H9 (cell line): ENCODE measurements at regions not wholly inside any gene's neighbourhood (a gene's known extent, or its start where the extent isn't known, plus 50 kb on each side); places are given as distances from the start of the nearest gene placed in this dataset.

Experiments
- DNase-seq: peaks from one replicate; pipeline ENCODE4 v3.0.0-alpha.2; 2017
- H2AFZ ChIP-seq: one replicate; pipeline ENCODE4 v1.6.1; 2013; ENCODE audit warnings: mild to moderate bottlenecking, low read length, control low read depth, moderate library complexity
- H2AK5ac ChIP-seq: 2 replicates; pipeline ENCODE4 v1.6.1; 2013; ENCODE audit warnings: low read length, control low read depth, mixed read lengths; ENCODE audit not compliant: insufficient read length
- H2BK120ac ChIP-seq: one replicate; pipeline ENCODE4 v1.6.1; 2013; ENCODE audit warnings: low read depth, mild to moderate bottlenecking, low read length, control low read depth, inconsistent platforms; ENCODE audit not compliant: poor library complexity, severe bottlenecking
- H2BK12ac ChIP-seq: 2 replicates; pipeline ENCODE4 v1.6.1; 2013; ENCODE audit warnings: low read length, control low read depth, mixed read lengths, low read depth; ENCODE audit not compliant: insufficient read length
- H2BK15ac ChIP-seq: 2 replicates; pipeline ENCODE4 v1.6.1; 2013; ENCODE audit warnings: low read depth, low read length, control low read depth
- H2BK20ac ChIP-seq: one replicate; pipeline ENCODE4 v1.6.1; 2013; ENCODE audit warnings: low read depth, mild to moderate bottlenecking, low read length, control low read depth, inconsistent platforms; ENCODE audit not compliant: poor library complexity, severe bottlenecking
- H2BK5ac ChIP-seq: 2 replicates; pipeline ENCODE4 v1.6.1; 2013; ENCODE audit warnings: low read length, control low read depth, mixed read lengths; ENCODE audit not compliant: insufficient read length
- H3K14ac ChIP-seq: 2 replicates; pipeline ENCODE4 v1.6.1; 2013; ENCODE audit warnings: low read length, control low read depth; ENCODE audit not compliant: insufficient read depth
- H3K18ac ChIP-seq: 2 replicates; pipeline ENCODE4 v1.6.1; 2013; ENCODE audit warnings: low read depth, mild to moderate bottlenecking, mixed read lengths, low read length, control low read depth; ENCODE audit not compliant: insufficient read length
- H3K23ac ChIP-seq: 2 replicates; pipeline ENCODE4 v1.6.1; 2013; ENCODE audit warnings: low read length, control low read depth, mixed read lengths, low read depth; ENCODE audit not compliant: insufficient read length
- H3K23me2 ChIP-seq: 2 replicates; pipeline ENCODE4 v1.6.1; 2013; ENCODE audit warnings: low read depth, mild to moderate bottlenecking, mixed read lengths, low read length, control low read depth; ENCODE audit not compliant: insufficient read length, poor library complexity, severe bottlenecking
- H3K27ac ChIP-seq: 2 replicates; pipeline ENCODE4 v1.5.1; 2013; ENCODE audit warnings: low read length, control low read depth, mixed read lengths, low read depth; ENCODE audit not compliant: insufficient read length
- H3K27me3 ChIP-seq: 2 replicates; pipeline ENCODE4 v1.6.1; 2013; ENCODE audit warnings: low read length, control low read depth, inconsistent platforms; ENCODE audit not compliant: insufficient read depth
- H3K4ac ChIP-seq: 2 replicates; pipeline ENCODE4 v1.6.1; 2013; ENCODE audit warnings: low read depth, mild to moderate bottlenecking, control low read depth, inconsistent platforms, low read length, moderate library complexity
- H3K4me1 ChIP-seq: 2 replicates; pipeline ENCODE4 v1.6.1; 2013; ENCODE audit warnings: low read length, control low read depth, inconsistent platforms; ENCODE audit not compliant: insufficient read depth
- H3K4me2 ChIP-seq: 2 replicates; pipeline ENCODE4 v1.6.1; 2013; ENCODE audit warnings: low read length, control low read depth, mixed read lengths; ENCODE audit not compliant: insufficient read length, insufficient read depth
- H3K56ac ChIP-seq: 2 replicates; pipeline ENCODE4 v1.6.1; 2013; ENCODE audit warnings: low read depth, mild to moderate bottlenecking, mixed read lengths, low read length, control low read depth; ENCODE audit not compliant: insufficient read length
- H3K79me1 ChIP-seq: 2 replicates; pipeline ENCODE4 v1.6.1; 2013; ENCODE audit warnings: low read depth, mild to moderate bottlenecking, moderate library complexity, low read length, control low read depth, inconsistent platforms; ENCODE audit not compliant: insufficient read depth, poor library complexity, severe bottlenecking
- H3K79me2 ChIP-seq: 2 replicates; pipeline ENCODE4 v1.6.1; 2013; ENCODE audit warnings: low read length, control low read depth, inconsistent platforms; ENCODE audit not compliant: insufficient read depth
- H3K9ac ChIP-seq: 2 replicates; pipeline ENCODE4 v1.6.1; 2013; ENCODE audit warnings: low read length, control low read depth, mixed read lengths; ENCODE audit not compliant: insufficient read length; ENCODE audit errors: extremely low read depth
- H3K9me3 ChIP-seq: one replicate; pipeline ENCODE4 v1.6.1; 2013; ENCODE audit warnings: low read depth, low read length, inconsistent platforms; ENCODE audit not compliant: control insufficient read depth
- H3T11ph ChIP-seq: one replicate; pipeline ENCODE4 v1.6.1; 2013; ENCODE audit warnings: mild to moderate bottlenecking, low read length, control low read depth, inconsistent platforms
- H4K20me1 ChIP-seq: one replicate; pipeline ENCODE4 v1.6.1; 2013; ENCODE audit not compliant: control insufficient read depth, insufficient read length, insufficient read depth
- H4K5ac ChIP-seq: 2 replicates; pipeline ENCODE4 v1.6.1; 2013; ENCODE audit warnings: low read depth, mild to moderate bottlenecking, mixed read lengths, low read length, control low read depth; ENCODE audit not compliant: insufficient read length
- H4K8ac ChIP-seq: replicated peaks from 2 replicates; pipeline ENCODE4 v1.6.1; 2013; ENCODE audit warnings: low read length, control low read depth, mixed read lengths, low read depth; ENCODE audit not compliant: insufficient read length
- H4K91ac ChIP-seq: 2 replicates; pipeline ENCODE4 v1.6.1; 2013; ENCODE audit warnings: low read depth, mild to moderate bottlenecking, moderate library complexity, mixed read lengths, low read length, control low read depth; ENCODE audit not compliant: insufficient read length
- H3K27ac Mint-ChIP-seq, 3 experiments: 2 replicates in 2 of 3; 3 replicates in 1 of 3; pipeline ENCODE4 v1.8.0; 2020 to 2021; ENCODE audit warnings: mixed read lengths in 3 of 3, mild to moderate bottlenecking in 1 of 3, moderate library complexity in 1 of 3
- H3K27me3 Mint-ChIP-seq: 2 replicates; pipeline ENCODE4 v1.8.0; 2021; ENCODE audit warnings: low read depth, mild to moderate bottlenecking, moderate library complexity, mixed read lengths
- H3K36me3 Mint-ChIP-seq, 3 experiments: 2 replicates in 2 of 3; 3 replicates in 1 of 3; pipeline ENCODE4 v1.8.0; 2020 to 2021; ENCODE audit warnings: low read depth in 3 of 3, mixed read lengths in 3 of 3; ENCODE audit not compliant: insufficient read depth in 1 of 3
- H3K4me1 Mint-ChIP-seq, 2 experiments: 2 replicates each; pipeline ENCODE4 v1.8.0; 2020; ENCODE audit warnings: mixed read lengths in 2 of 2
- H3K4me3 Mint-ChIP-seq, 2 experiments: 2 replicates in 1 of 2; 3 replicates in 1 of 2; pipeline ENCODE4 v1.8.0; 2020 to 2021; ENCODE audit warnings: mild to moderate bottlenecking in 2 of 2, mixed read lengths in 2 of 2, moderate library complexity in 1 of 2
- H3K9me3 Mint-ChIP-seq, 2 experiments: 2 replicates in 1 of 2; 3 replicates in 1 of 2; pipeline ENCODE4 v1.8.0; 2020; ENCODE audit warnings: mild to moderate bottlenecking in 2 of 2, mixed read lengths in 2 of 2, moderate library complexity in 1 of 2
- WGBS: extraction: QIAGEN DNeasy Blood & Tissue Kit; methylation state at CpG from one replicate; pipeline ENCODE4 v1.1.7; 2013; ENCODE audit warnings: missing lambda C conversion rate, low lambda C conversion rate, mixed read lengths; ENCODE audit not compliant: insufficient read length; ENCODE audit errors: extremely low coverage; 5-methylcytosine and 5-hydroxymethylcytosine counted together
- TF ChIP-seq, protein P1 (sequence below): fragments of 200-600 bp; sonication (generic); conservative IDR thresholded peaks from 3 replicates; pipeline ENCODE4 v1.8.0; 2021; ENCODE audit warnings: antibody characterized with exemption, mild to moderate bottlenecking

DNA sequence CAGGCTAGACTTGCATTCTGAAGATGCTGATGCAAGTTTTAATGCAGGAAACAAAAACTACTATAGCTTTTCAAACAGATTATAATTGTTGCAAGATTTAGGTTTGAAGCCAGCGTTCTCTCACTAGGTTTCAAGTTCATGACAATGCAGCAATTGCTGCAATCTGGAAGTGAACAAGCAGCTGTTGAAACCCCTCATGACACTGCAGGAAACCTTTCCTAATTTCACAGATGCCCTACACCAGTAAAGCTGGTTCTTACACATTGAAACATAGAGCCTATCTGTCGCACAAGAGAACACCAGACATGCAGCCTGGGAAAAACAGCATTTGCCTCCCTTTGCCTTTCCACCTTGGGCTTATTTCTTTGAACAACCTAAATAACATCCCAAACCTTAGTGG, 1737.2 kb upstream of the MIR17HG start:
- no peak overlapping the region for H3K14ac ChIP-seq
- Mint-ChIP-seq H3K27me3 (no peaks in the 10 kb centered on the region), H3K4me1 (peaks cover 0 to 4% of the 10 kb centered on the region in 2 experiments; a peak in 1 of 4 replicates), H3K9me3 (peaks cover 15 to 20% of the 10 kb centered on the region in 2 experiments; a peak in 4 of 5 replicates), H3K36me3 (peaks cover 8 to 16% (median 9%) of the 10 kb centered on the region in 3 experiments; a peak in 6 of 7 replicates), H3K27ac (no peak overlapping the region), H3K4me3 (no peak overlapping the region)
- H3K27ac ChIP-seq: no peak overlapping the region
- no peak overlapping the region for H2BK120ac ChIP-seq
- no peak overlapping the region for H3K9ac ChIP-seq
- H4K91ac ChIP-seq: no peak overlapping the region
- H4K20me1 ChIP-seq: no peaks in the 10 kb centered on the region
- H3K23ac ChIP-seq: no peak overlapping the region
- TF ChIP-seq, protein P1, sequence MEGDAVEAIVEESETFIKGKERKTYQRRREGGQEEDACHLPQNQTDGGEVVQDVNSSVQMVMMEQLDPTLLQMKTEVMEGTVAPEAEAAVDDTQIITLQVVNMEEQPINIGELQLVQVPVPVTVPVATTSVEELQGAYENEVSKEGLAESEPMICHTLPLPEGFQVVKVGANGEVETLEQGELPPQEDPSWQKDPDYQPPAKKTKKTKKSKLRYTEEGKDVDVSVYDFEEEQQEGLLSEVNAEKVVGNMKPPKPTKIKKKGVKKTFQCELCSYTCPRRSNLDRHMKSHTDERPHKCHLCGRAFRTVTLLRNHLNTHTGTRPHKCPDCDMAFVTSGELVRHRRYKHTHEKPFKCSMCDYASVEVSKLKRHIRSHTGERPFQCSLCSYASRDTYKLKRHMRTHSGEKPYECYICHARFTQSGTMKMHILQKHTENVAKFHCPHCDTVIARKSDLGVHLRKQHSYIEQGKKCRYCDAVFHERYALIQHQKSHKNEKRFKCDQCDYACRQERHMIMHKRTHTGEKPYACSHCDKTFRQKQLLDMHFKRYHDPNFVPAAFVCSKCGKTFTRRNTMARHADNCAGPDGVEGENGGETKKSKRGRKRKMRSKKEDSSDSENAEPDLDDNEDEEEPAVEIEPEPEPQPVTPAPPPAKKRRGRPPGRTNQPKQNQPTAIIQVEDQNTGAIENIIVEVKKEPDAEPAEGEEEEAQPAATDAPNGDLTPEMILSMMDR: no peak
- H4K8ac ChIP-seq: no peak overlapping the region
- no peak overlapping the region for H2AK5ac ChIP-seq
- no peak overlapping the region for H3K56ac ChIP-seq
- H2BK15ac ChIP-seq: no peak overlapping the region
- H2AFZ ChIP-seq: no peak overlapping the region
- no peak overlapping the region for H3T11ph ChIP-seq
- peaks cover 7% of the 10 kb centered on the region for H3K9me3 ChIP-seq
- no peaks in the 10 kb centered on the region for H3K27me3 ChIP-seq
- no peak overlapping the region for H2BK20ac ChIP-seq
- no peak overlapping the region for H2BK12ac ChIP-seq
- no peak overlapping the region for H3K4me2 ChIP-seq
- H4K5ac ChIP-seq: no peak overlapping the region
- DNase-seq: no peak
- no peak overlapping the region for H3K18ac ChIP-seq
- H3K79me1 ChIP-seq: no peaks in the 10 kb centered on the region
- no peaks in the 10 kb centered on the region for H3K4me1 ChIP-seq
- no peak overlapping the region for H3K4ac ChIP-seq
- H2BK5ac ChIP-seq: no peak overlapping the region
- no peaks in the 10 kb centered on the region for H3K23me2 ChIP-seq
- no CpG with 5 or more reads among the region's 2 CpGs for WGBS
- H3K79me2 ChIP-seq: no peaks in the 10 kb centered on the region
